ENCODE measurements at regions not wholly inside any gene's neighbourhood (a gene's known extent, or its start where the extent isn't known, plus 50 kb on each side); places are given as distances from the start of the nearest gene placed in this dataset.

GRCh38 chr15:96703091-96703490, 372.6 kb downstream of the NR2F2 start:
- Mint-ChIP-seq H3K4me3 (no peak overlapping the region), H3K36me3 (no peaks in the 10 kb centered on the region), H3K4me1 (no peaks in the 10 kb centered on the region), H3K9me3 (peaks cover 0 to 3% (median under 1%) of the 10 kb centered on the region in 6 donors), H3K27ac (no peak overlapping the region), H3K27me3 (ENCODE audit: low read depth in 3 of 3) (peaks cover 0 to 10% (median 3%) of the 10 kb centered on the region in 3 donors)
- no peak for DNase-seq

GRCh38 chr15:96703794-96704550, 373.5 kb downstream of the NR2F2 start:
- Mint-ChIP-seq H3K4me3 (no peak overlapping the region), H3K36me3 (no peaks in the 10 kb centered on the region), H3K27ac (no peak overlapping the region), H3K9me3 (peaks cover 0 to 3% (median under 1%) of the 10 kb centered on the region in 6 donors), H3K27me3 (ENCODE audit: low read depth in 3 of 3) (peaks cover 0 to 11% (median 3%) of the 10 kb centered on the region in 3 donors), H3K4me1 (no peaks in the 10 kb centered on the region)
- DNase-seq = no peak

GRCh38 chr15:96716075-96716474, 385.6 kb downstream of the NR2F2 start:
- Mint-ChIP-seq H3K27me3 (ENCODE audit: low read depth in 3 of 3) (peaks cover 0 to 3% (median 0%) of the 10 kb centered on the region in 3 donors), H3K9me3 (no peaks in the 10 kb centered on the region), H3K27ac (no peak overlapping the region), H3K4me3 (no peak overlapping the region), H3K36me3 (no peaks in the 10 kb centered on the region), H3K4me1 (no peaks in the 10 kb centered on the region)
- no peak for DNase-seq

- no peak overlapping the region for H3K4me3 Mint-ChIP-seq
- no peaks in the 10 kb centered on the region for H3K36me3 Mint-ChIP-seq
- H3K4me1 Mint-ChIP-seq = no peaks in the 10 kb centered on the region
- H3K27ac Mint-ChIP-seq = no peak overlapping the region
- no peaks in the 10 kb centered on the region for H3K9me3 Mint-ChIP-seq
- peaks cover 0 to 3% (median 0%) of the 10 kb centered on the region in 3 donors for H3K27me3 Mint-ChIP-seq (ENCODE audit: low read depth in 3 of 3)
- no peak for DNase-seq
Measured at GRCh38 chr15:96716478-96716877, 386.0 kb downstream of the NR2F2 start.

GRCh38 chr15:96720251-96720650, 389.8 kb downstream of the NR2F2 start:
- Mint-ChIP-seq H3K9me3 (peaks cover 0 to 2% (median 0%) of the 10 kb centered on the region in 6 donors), H3K4me1 (no peaks in the 10 kb centered on the region), H3K27me3 (ENCODE audit: low read depth in 3 of 3) (peaks cover 0 to 3% (median 0%) of the 10 kb centered on the region in 3 donors), H3K36me3 (no peaks in the 10 kb centered on the region), H3K4me3 (no peak overlapping the region), H3K27ac (no peak overlapping the region)
- DNase-seq = no peak

GRCh38 chr15:96720656-96721055, 390.2 kb downstream of the NR2F2 start:
- H3K4me3 Mint-ChIP-seq = no peak overlapping the region
- no peak overlapping the region for H3K27ac Mint-ChIP-seq
- H3K4me1 Mint-ChIP-seq = no peaks in the 10 kb centered on the region
- H3K36me3 Mint-ChIP-seq = no peaks in the 10 kb centered on the region
- peaks cover 0 to 3% (median 0%) of the 10 kb centered on the region in 3 donors for H3K27me3 Mint-ChIP-seq (ENCODE audit: low read depth in 3 of 3)
- no peak for DNase-seq
- H3K9me3 Mint-ChIP-seq = peaks cover 0 to 4% (median 0%) of the 10 kb centered on the region in 6 donors

- H3K9me3 Mint-ChIP-seq = peaks cover 0 to 6% (median under 1%) of the 10 kb centered on the region in 6 donors
- no peaks in the 10 kb centered on the region for H3K36me3 Mint-ChIP-seq
- no peaks in the 10 kb centered on the region for H3K27me3 Mint-ChIP-seq (ENCODE audit: low read depth in 3 of 3)
- no peak for DNase-seq
- H3K4me1 Mint-ChIP-seq = no peaks in the 10 kb centered on the region
- no peak overlapping the region for H3K4me3 Mint-ChIP-seq
- no peak overlapping the region for H3K27ac Mint-ChIP-seq
Measured at GRCh38 chr15:96728591-96728990, 398.1 kb downstream of the NR2F2 start.

GRCh38 chr15:96732704-96733103, 402.2 kb downstream of the NR2F2 start:
- Mint-ChIP-seq H3K4me1 (no peaks in the 10 kb centered on the region), H3K4me3 (no peak overlapping the region), H3K36me3 (no peaks in the 10 kb centered on the region), H3K27ac (no peak overlapping the region), H3K9me3 (peaks cover 0 to 6% (median 0%) of the 10 kb centered on the region in 6 donors), H3K27me3 (ENCODE audit: low read depth in 3 of 3) (peaks cover 0 to 4% (median 0%) of the 10 kb centered on the region in 3 donors)
- no peak for DNase-seq

GRCh38 chr15:96733721-96734120, 403.2 kb downstream of the NR2F2 start:
- no peak for DNase-seq
- Mint-ChIP-seq H3K27me3 (ENCODE audit: low read depth in 3 of 3) (peaks cover 0 to 4% (median 2%) of the 10 kb centered on the region in 3 donors), H3K9me3 (peaks cover 0 to 9% (median 0%) of the 10 kb centered on the region in 6 donors), H3K4me3 (no peak overlapping the region), H3K4me1 (no peaks in the 10 kb centered on the region), H3K27ac (no peak overlapping the region), H3K36me3 (no peaks in the 10 kb centered on the region)

GRCh38 chr15:96735632-96736240, 405.2 kb downstream of the NR2F2 start:
- Mint-ChIP-seq H3K27me3 (ENCODE audit: low read depth in 3 of 3) (peaks cover 0 to 4% (median 2%) of the 10 kb centered on the region in 3 donors), H3K9me3 (peaks cover 0 to 9% (median 0%) of the 10 kb centered on the region in 6 donors), H3K4me1 (no peaks in the 10 kb centered on the region), H3K36me3 (no peaks in the 10 kb centered on the region), H3K27ac (no peak overlapping the region), H3K4me3 (no peak overlapping the region)
- DNase-seq = no peak

GRCh38 chr15:96736384-96736783, 405.9 kb downstream of the NR2F2 start:
- Mint-ChIP-seq H3K36me3 (no peaks in the 10 kb centered on the region), H3K4me1 (no peaks in the 10 kb centered on the region), H3K4me3 (no peak overlapping the region), H3K9me3 (peaks cover 0 to 8% (median 0%) of the 10 kb centered on the region in 6 donors), H3K27me3 (ENCODE audit: low read depth in 3 of 3) (peaks cover 0 to 4% (median 2%) of the 10 kb centered on the region in 3 donors), H3K27ac (no peak overlapping the region)
- DNase-seq = no peak

- peaks cover 0 to 4% (median 0%) of the 10 kb centered on the region in 6 donors for H3K9me3 Mint-ChIP-seq
- H3K4me3 Mint-ChIP-seq = no peak overlapping the region
- no peaks in the 10 kb centered on the region for H3K36me3 Mint-ChIP-seq
- H3K27ac Mint-ChIP-seq = no peak overlapping the region
- DNase-seq = no peak
- H3K27me3 Mint-ChIP-seq (ENCODE audit: low read depth in 3 of 3) = peaks cover 0 to 4% (median 2%) of the 10 kb centered on the region in 3 donors
- no peaks in the 10 kb centered on the region for H3K4me1 Mint-ChIP-seq
Measured at GRCh38 chr15:96737408-96737807, 406.9 kb downstream of the NR2F2 start.

- H3K4me3 Mint-ChIP-seq = no peak overlapping the region
- no peaks in the 10 kb centered on the region for H3K4me1 Mint-ChIP-seq
- no peak overlapping the region for H3K27ac Mint-ChIP-seq
- H3K36me3 Mint-ChIP-seq = no peaks in the 10 kb centered on the region
- peaks cover 0 to 3% (median 0%) of the 10 kb centered on the region in 6 donors for H3K9me3 Mint-ChIP-seq
- no peaks in the 10 kb centered on the region for H3K27me3 Mint-ChIP-seq (ENCODE audit: low read depth in 3 of 3)
- no peak for DNase-seq
Measured at GRCh38 chr15:96746665-96747064, 416.2 kb downstream of the NR2F2 start.

- no peaks in the 10 kb centered on the region for H3K4me1 Mint-ChIP-seq
- DNase-seq = no peak
- peaks cover 0 to 1% (median 0%) of the 10 kb centered on the region in 6 donors for H3K9me3 Mint-ChIP-seq
- no peaks in the 10 kb centered on the region for H3K27me3 Mint-ChIP-seq (ENCODE audit: low read depth in 3 of 3)
- no peak overlapping the region for H3K27ac Mint-ChIP-seq
- H3K36me3 Mint-ChIP-seq = no peaks in the 10 kb centered on the region
- H3K4me3 Mint-ChIP-seq = no peak overlapping the region
Measured at GRCh38 chr15:96747291-96747690, 416.8 kb downstream of the NR2F2 start.

All from immature natural killer cell (primary cell).